Activated naive CD4-positive, alpha-beta T cell treated with anti-CD3 and anti-CD28 coated beads, Interleukin-2, amount 50 U/mL, for 72 hours (primary cell): ENCODE measurements at regions not wholly inside any gene's neighbourhood (a gene's known extent, or its start where the extent isn't known, plus 50 kb on each side); places are given as distances from the start of the nearest gene placed in this dataset.
"Not testable (repeated sequence)": the region's sequence is repeated elsewhere in the genome, so short reads cannot be mapped to it uniquely, and the experiment has no call there.

Experiments
- ATAC-seq, 2 donors: fragments of 150-1000 bp; cut with Tn5 transposase; 2 replicates each; pipeline ENCODE4 v1.10.0; 2021; ENCODE audit warnings: mild to moderate bottlenecking in 2 of 2, moderate library complexity in 2 of 2
- DNase-seq, 2 donors: peaks; one replicate each; pipeline ENCODE4 v3.0.0; 2021 to 2022; ENCODE audit warnings: low spot score in 2 of 2
- H3K27ac Mint-ChIP-seq, 2 donors: one replicate each; pipeline ENCODE4 v1.8.0; 2022; ENCODE audit warnings: mild to moderate bottlenecking in 2 of 2, mixed read lengths in 2 of 2
- H3K36me3 Mint-ChIP-seq, 2 donors: one replicate each; pipeline ENCODE4 v1.8.0; 2022; ENCODE audit warnings: mixed read lengths in 2 of 2
- H3K9me3 Mint-ChIP-seq, 2 donors: one replicate each; pipeline ENCODE4 v1.8.0; 2022; ENCODE audit warnings: mixed read lengths in 2 of 2

DNA sequence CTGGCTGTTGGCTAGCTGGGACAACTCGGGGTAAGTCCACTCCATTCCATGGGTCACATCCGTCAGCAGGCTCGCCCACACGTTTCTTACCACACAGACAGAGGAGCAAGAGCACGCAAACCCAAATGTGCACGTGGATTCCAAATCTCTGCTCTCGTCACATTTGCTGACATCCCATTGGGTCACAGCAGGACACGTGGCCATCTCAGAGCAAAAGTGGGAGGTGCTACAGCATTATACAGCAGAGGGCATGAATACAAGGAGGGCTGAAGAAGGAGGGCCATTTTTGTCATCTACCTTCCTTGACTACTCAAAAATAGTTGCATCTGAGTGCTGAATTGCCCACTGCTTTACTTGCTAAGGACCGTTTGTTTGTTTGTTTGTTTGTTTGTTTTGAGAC, 84.7 kb downstream of the RBBP6 start:
- DNase-seq (no peak), ATAC-seq (no peak)
- Mint-ChIP-seq H3K27ac (no peak overlapping the region), H3K9me3 (no peaks in the 10 kb centered on the region), H3K36me3 (no peaks in the 10 kb centered on the region)

DNA sequence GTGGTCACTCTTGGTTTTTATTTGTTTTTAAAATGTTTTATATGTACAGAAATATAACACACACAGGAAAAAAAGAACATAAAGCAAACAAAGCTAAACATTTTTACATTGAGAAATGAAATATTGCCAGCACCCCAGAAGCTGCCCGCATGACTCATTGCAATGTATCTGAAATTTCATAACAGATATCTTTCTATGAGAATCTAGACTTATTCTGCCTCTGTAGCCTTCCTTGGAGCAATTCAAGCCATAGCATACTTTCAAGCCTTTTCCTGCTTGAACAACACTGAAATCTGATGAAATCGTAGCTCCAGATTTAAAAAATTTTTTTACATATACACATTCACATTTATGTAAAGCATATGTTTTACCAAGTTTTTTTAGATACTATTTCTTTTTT, 86.9 kb downstream of the RBBP6 start:
- DNase-seq (no peak), ATAC-seq (no peak)
- no peaks in the 10 kb centered on the region for H3K9me3 Mint-ChIP-seq
- H3K36me3 Mint-ChIP-seq: no peaks in the 10 kb centered on the region
- H3K27ac Mint-ChIP-seq: no peak overlapping the region

GRCh38 chr16:24634919-24635318, 94.5 kb upstream of the TNRC6A start:
- no peak for ATAC-seq
- Mint-ChIP-seq H3K27ac (no peak overlapping the region), H3K9me3 (peaks cover 0 to 6% of the 10 kb centered on the region in 2 donors), H3K36me3 (peaks cover 0 to 6% of the 10 kb centered on the region in 2 donors)
- no peak for DNase-seq

DNA sequence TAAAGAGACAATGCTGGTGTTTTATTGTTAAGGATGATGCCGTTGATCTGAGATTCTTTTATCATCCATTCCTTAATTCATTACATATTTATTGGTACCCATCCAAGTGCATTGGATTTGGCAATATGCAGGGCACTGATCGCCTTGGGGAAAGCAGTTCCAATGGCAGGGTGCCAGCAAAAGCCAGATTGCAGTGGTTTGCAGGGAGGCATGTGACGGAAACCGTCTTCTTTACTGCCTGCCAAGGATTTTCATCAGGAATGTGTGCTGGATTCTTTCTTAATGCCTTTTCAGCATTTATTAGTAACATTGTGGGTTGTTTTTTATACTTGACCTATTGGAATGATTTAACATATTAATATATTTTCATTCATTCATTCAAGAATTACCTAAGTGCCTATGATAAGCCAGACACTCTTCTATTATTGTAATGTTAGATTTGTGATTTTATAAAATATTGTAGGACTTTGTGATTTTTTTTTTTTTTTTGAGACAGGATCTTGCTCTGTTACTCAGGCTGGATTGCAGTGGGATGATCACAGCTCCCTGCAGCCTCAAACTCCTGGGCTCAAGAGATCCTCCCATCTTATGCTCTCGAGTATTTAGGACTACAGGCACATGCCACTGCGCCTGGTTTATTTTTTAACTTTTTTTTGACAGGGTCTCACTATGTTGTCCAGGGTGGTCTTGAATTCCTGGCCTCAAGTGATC, 93.4 kb upstream of the TNRC6A start:
- no peak overlapping the region for H3K27ac Mint-ChIP-seq
- no peak for ATAC-seq
- peaks cover 0 to 6% of the 10 kb centered on the region in 2 donors for H3K9me3 Mint-ChIP-seq
- DNase-seq: no peak
- peaks cover 0 to 6% of the 10 kb centered on the region in 2 donors for H3K36me3 Mint-ChIP-seq

- no peak for ATAC-seq
- DNase-seq: no peak
- Mint-ChIP-seq H3K36me3 (no peaks in the 10 kb centered on the region), H3K9me3 (no peaks in the 10 kb centered on the region), H3K27ac (no peak overlapping the region)
Observed at GRCh38 chr16:24639769-24640168, 89.7 kb upstream of the TNRC6A start.

GRCh38 chr16:24643489-24643888, 86.0 kb upstream of the TNRC6A start:
- DNase-seq (no peak), ATAC-seq (no peak)
- Mint-ChIP-seq H3K27ac (no peak overlapping the region), H3K9me3 (no peaks in the 10 kb centered on the region), H3K36me3 (no peaks in the 10 kb centered on the region)

- no peaks in the 10 kb centered on the region for H3K36me3 Mint-ChIP-seq
- H3K27ac Mint-ChIP-seq: no peak overlapping the region
- H3K9me3 Mint-ChIP-seq: no peaks in the 10 kb centered on the region
- DNase-seq (no peak), ATAC-seq (no peak)
Observed at GRCh38 chr16:24645739-24646645, 83.5 kb upstream of the TNRC6A start.

DNA sequence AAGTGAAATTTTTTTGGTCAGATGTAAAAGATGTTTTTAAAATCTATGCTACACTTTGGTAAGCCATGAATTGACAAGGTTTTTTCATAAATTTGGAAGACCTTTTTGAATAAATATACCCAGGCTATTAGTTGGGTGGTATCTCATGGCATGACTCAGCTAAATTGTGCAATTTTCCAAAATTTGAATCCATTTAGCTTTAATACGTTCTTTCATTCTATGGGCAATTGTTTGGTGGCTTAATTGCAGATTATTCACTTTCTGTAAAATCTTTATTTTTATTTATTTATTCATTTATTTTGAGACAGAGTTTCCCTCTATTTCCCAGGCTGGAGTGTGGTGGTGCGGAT, 82.8 kb upstream of the TNRC6A start:
- DNase-seq (no peak), ATAC-seq (no peak)
- no peaks in the 10 kb centered on the region for H3K9me3 Mint-ChIP-seq
- no peaks in the 10 kb centered on the region for H3K36me3 Mint-ChIP-seq
- no peak overlapping the region for H3K27ac Mint-ChIP-seq

DNA sequence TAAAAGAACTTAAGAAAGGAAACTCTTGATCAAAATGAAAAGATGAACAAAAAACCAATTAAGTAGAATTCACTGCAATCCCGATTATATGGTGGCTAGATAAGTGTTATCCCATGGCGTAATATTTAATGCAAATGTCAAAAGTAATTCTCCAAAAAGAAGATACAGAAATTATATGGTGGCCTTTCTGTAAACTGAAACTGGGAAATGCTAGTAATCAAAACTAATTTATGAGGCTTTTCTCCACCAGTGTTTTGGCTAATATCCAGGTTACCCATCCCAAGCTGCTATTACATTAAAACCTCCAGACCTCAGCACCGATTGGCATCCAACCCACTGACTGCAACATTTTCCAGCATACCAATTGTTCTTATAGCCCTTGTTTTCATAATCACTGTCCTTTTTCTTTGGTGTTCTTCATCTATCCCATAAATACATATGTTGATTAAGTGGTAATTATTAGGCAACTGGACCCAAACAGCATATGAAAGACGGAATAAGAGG, 77.2 kb upstream of the TNRC6A start:
- ATAC-seq: no peak
- no peaks in the 10 kb centered on the region for H3K9me3 Mint-ChIP-seq
- no peaks in the 10 kb centered on the region for H3K36me3 Mint-ChIP-seq
- DNase-seq: no peak
- no peak overlapping the region for H3K27ac Mint-ChIP-seq

DNA sequence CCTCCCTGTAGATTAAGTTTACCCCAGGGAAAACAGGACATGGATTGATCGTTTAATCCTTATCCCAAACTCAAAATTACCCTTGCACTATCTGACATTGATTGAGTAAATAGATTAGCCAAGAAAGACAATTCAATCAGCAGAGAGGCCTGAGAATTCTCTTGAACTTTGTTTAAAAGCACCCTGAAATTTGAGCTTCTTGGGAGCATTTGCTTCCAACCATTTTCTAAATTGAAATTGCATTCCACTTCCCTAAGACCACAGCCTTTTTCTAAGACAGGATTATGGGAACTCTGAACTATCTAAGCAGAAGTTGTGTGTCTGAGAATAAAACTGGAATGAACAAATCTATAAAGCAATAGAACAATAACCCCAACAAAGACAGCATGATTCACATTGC, 76.6 kb upstream of the TNRC6A start:
- no peak for ATAC-seq
- H3K36me3 Mint-ChIP-seq: no peaks in the 10 kb centered on the region

DNA sequence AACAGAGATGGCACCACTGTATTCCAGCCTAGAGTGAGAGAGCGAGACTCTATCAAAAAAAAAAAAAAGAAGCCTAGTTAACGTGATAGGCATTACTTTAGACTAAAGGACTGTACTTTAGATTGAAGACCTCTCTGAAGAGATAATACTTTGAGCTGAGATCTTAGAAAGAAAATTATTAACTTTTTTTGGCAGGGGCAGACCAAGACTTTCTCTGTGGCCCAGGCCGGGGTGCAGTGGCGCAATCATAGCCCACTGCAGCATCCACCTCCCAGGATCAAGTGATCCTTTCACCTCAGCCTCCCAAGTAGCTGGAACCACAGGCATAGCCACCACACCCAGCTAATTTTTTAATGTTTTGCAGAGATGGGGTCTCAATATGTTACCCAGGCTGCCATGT, 75.7 kb upstream of the TNRC6A start:
- Mint-ChIP-seq H3K9me3 (no peaks in the 10 kb centered on the region), H3K27ac (no peak overlapping the region), H3K36me3 (no peaks in the 10 kb centered on the region)
- no peak for DNase-seq
- no peak for ATAC-seq

More for the DNA sequence above, 76.6 kb upstream of the TNRC6A start:
- H3K27ac Mint-ChIP-seq: no peak overlapping the region
- H3K9me3 Mint-ChIP-seq: no peaks in the 10 kb centered on the region
- no peak for DNase-seq

DNA sequence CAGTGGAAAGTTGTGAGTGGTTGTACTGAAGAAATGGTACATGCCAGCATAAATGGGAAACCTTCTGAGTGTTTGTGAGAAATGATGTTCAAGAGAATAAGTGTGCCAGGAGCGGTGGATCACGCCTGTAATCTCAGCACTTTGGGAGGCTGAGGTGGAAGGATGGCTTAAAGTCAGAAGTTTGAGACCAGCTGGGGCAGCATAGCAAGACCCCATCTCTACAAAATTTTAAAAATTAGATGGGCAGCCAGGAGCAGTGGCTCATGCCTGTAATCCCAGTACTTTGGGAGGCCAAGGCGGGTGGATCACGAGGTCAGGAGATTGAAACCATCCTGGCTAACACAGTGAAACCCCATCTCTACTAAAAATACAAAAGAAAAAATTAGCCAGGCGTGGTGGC, 63.5 kb upstream of the TNRC6A start:
- H3K9me3 Mint-ChIP-seq, H3K27ac Mint-ChIP-seq, DNase-seq, H3K36me3 Mint-ChIP-seq, ATAC-seq: not testable (repeated sequence)

- ATAC-seq (no peak), DNase-seq (no peak)
- Mint-ChIP-seq H3K27ac (peak overlapping the region in 1 of 2 donors; percentile 91), H3K36me3 (no peaks in the 10 kb centered on the region), H3K9me3 (no peaks in the 10 kb centered on the region)
Observed at GRCh38 chr16:24667244-24667764, 62.1 kb upstream of the TNRC6A start.

DNA sequence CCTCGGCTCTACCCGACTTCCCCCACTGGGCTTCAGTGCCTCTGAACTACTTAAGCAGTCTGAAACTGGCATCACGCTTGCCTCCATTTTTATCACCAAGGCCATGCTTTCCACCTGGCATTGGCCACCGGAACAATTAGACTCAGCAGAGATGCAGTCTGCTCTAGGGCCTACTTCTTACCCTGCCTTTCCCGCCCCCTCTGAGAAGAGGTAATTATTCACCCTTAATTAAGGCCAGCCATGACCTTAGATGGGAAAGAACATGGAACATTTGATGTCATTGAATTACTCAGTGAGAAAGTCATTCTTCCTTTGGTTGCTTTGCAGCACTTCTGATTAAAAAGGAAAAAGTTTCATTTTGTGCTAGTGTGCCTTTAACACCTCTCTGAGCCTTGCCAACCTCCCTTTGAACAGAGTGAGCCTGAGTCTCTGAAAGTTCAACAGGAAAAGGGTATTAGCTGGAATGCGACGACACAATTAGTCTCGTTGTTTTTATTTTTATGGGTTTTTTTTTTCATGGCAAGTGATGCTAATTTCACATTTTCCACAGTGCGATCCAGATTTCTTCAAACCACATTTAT, 60.9 kb upstream of the TNRC6A start:
- Mint-ChIP-seq H3K27ac (peak overlapping the region; percentile 91 to 98), H3K9me3 (no peaks in the 10 kb centered on the region), H3K36me3 (no peaks in the 10 kb centered on the region)
- ATAC-seq (peak; percentile 72 to 82), DNase-seq (peak; percentile 56 to 78)

DNA sequence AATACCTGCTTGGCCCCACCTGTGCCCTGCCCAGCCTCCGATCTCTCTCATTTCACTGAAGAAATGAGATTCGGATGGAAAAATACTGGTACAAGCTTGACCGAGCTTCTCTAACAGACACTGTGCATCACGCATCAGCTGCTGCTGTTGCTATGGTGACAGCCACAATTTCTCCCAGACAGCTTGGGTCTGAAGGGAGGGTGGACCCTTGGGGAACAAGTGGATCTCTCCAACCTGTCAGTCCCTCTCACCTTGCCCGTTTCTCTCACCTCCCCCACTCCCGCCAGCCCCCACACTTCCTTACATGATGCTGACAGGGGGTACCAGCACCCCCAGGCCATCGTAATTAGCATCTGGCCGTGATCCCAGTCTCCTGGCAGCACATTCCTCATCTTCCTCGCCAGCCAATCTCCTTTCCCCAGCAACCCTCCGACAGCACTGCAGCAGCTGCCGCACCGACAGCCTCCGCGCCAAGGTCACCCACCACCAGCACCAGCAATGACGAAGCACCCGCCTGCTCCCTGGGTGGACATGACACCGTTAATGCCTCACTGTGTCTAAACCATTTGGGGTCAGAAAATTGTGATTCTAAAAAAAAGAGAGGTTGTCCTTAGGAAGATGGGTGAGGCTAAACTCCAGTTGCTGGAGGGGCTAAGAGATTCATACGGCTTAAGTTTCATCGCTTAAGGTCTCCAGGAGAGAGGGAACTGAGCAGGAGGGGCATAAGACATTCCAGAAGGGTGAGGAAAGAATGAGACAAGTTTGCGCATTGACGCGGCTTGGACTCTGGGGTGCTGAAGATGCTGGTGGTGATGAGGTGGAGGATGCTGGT, 58.6 kb upstream of the TNRC6A start:
- H3K36me3 Mint-ChIP-seq: no peaks in the 10 kb centered on the region
- H3K9me3 Mint-ChIP-seq: no peaks in the 10 kb centered on the region
- H3K27ac Mint-ChIP-seq: peak overlapping the region; percentile 74 to 94
- DNase-seq (peak in 1 of 2 donors; percentile 17), ATAC-seq (no peak)

GRCh38 chr16:24671455-24671954, 57.9 kb upstream of the TNRC6A start:
- Mint-ChIP-seq H3K36me3 (no peaks in the 10 kb centered on the region), H3K9me3 (no peaks in the 10 kb centered on the region), H3K27ac (no peak overlapping the region)
- DNase-seq: no peak
- no peak for ATAC-seq
